ENCODE measurements at regions not wholly inside any gene's neighbourhood (a gene's known extent, or its start where the extent isn't known, plus 50 kb on each side); places are given as distances from the start of the nearest gene placed in this dataset.

DNA sequence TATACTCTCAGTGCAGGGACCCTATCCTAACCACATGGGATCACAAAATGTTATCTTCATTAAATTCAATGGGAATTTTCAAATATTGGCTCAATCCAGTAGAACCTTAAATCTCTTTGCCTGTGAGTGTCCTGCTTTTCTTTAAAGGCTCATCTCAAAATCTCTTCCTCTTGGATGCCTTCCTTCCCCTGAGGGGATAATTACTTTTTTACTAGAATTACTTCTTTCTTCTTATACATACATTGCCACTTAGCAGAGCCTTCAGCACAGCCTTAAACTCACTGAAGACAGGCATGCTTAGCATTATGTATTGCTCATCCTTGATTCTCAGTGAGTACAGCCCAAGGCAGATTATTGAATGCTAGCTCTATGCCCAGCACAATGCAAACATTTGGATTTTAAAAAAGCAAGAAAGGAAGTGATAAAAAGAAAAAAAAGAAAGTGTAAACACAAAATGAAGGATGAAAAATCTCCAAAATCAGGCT, 1918.0 kb upstream of the FLRT2 start:
- no peaks in the 10 kb centered on the region for H3K4me1 ChIP-seq (ENCODE audit: control insufficient read depth, extremely low read depth, insufficient read depth, low read length)
- H3K79me2 ChIP-seq (ENCODE audit: control insufficient read depth, insufficient read depth, low read length): no peaks in the 10 kb centered on the region
- H3K9me1 ChIP-seq (replicated peaks; ENCODE audit: control insufficient read depth, extremely low read depth, insufficient read depth, low read length): no peaks in the 10 kb centered on the region
- no peaks in the 10 kb centered on the region for H4K20me1 ChIP-seq (replicated peaks; ENCODE audit: control insufficient read depth, extremely low read depth, insufficient read depth, low read length)
- TF ChIP-seq, protein P1, sequence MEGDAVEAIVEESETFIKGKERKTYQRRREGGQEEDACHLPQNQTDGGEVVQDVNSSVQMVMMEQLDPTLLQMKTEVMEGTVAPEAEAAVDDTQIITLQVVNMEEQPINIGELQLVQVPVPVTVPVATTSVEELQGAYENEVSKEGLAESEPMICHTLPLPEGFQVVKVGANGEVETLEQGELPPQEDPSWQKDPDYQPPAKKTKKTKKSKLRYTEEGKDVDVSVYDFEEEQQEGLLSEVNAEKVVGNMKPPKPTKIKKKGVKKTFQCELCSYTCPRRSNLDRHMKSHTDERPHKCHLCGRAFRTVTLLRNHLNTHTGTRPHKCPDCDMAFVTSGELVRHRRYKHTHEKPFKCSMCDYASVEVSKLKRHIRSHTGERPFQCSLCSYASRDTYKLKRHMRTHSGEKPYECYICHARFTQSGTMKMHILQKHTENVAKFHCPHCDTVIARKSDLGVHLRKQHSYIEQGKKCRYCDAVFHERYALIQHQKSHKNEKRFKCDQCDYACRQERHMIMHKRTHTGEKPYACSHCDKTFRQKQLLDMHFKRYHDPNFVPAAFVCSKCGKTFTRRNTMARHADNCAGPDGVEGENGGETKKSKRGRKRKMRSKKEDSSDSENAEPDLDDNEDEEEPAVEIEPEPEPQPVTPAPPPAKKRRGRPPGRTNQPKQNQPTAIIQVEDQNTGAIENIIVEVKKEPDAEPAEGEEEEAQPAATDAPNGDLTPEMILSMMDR (IDR thresholded peaks at IDR 0.05; ENCODE audit: extremely low read depth in 1 of 2, insufficient read depth in 1 of 2, low read depth in 1 of 2, low read length in 2 of 2): no peak
- TF ChIP-seq, protein P2, sequence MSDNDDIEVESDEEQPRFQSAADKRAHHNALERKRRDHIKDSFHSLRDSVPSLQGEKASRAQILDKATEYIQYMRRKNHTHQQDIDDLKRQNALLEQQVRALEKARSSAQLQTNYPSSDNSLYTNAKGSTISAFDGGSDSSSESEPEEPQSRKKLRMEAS (IDR thresholded peaks at IDR 0.05; ENCODE audit: insufficient read depth, insufficient read length): no peak
- TF ChIP-seq FOS (IDR thresholded peaks at IDR 0.05; ENCODE audit: borderline replicate concordance, insufficient read depth, low read length) (no peak), MYC (IDR thresholded peaks at IDR 0.05; ENCODE audit: low read depth, low read length) (no peak), POLR2A (IDR thresholded peaks at IDR 0.05; ENCODE audit: low read depth, low read length) (no peak), EZH2 (IDR thresholded peaks at IDR 0.05; ENCODE audit: borderline replicate concordance, low read depth, low read length, severe bottlenecking) (no peak), JUN (IDR thresholded peaks at IDR 0.05; ENCODE audit: borderline replicate concordance, insufficient read depth, insufficient read length, low read depth) (no peak), GATA2 (IDR thresholded peaks at IDR 0.05; ENCODE audit: insufficient read depth, insufficient read length, low read depth, low read length) (no peak), POLR2AphosphoS5 (IDR thresholded peaks at IDR 0.05; ENCODE audit: insufficient read depth, low read depth, low read length) (no peak)
- no peak overlapping the region for H3K4me3 ChIP-seq (replicated peaks in 1 of 3; ENCODE audit: insufficient read depth in 1 of 3, low read depth in 1 of 3, low read length in 3 of 3)
- H3K36me3 ChIP-seq (ENCODE audit: control insufficient read depth in 2 of 2, extremely low read depth in 1 of 2, insufficient read depth in 2 of 2, low read length in 2 of 2): no peaks in the 10 kb centered on the region
- no TSS peak for BruUV-seq (replicated peaks)
- ChIA-PET POLR2A (no interaction called here), CTCF (interaction anchor here (1.3 kb wide), 1 partner anchor 18 kb away, joined by 3 read pairs; no protein-coding TSS in a partner anchor)
- no peak overlapping the region for H2AFZ ChIP-seq (ENCODE audit: low read depth, low read length)
- H3K9me3 ChIP-seq (replicated peaks; ENCODE audit: control insufficient read depth, insufficient read depth, low read length): no peaks in the 10 kb centered on the region
- H3K4me2 ChIP-seq (ENCODE audit: insufficient read depth, low read length): no peak overlapping the region
- no peak overlapping the region for H3K27ac ChIP-seq (ENCODE audit: insufficient read depth, low read depth, low read length)
- H3K9ac ChIP-seq (replicated peaks; ENCODE audit: extremely low read depth, insufficient read depth, low read length): no peak overlapping the region
- FAIRE-seq (no peak), DNase-seq (ENCODE audit: low read depth, low spot score) (no peak)
- no peaks in the 10 kb centered on the region for H3K27me3 ChIP-seq (ENCODE audit: control insufficient read depth in 2 of 2, insufficient read depth in 2 of 2, low read length in 2 of 2)
- dilution Hi-C loops (cut with MboI; ENCODE audit: extremely low pct_ligation_motif_present, low sequenced_read_pairs) (no loop called here), intact Hi-C loops (cut with micrococcal nuclease) (no loop called here)
